ENCODE measurements at regions not wholly inside any gene's neighbourhood (a gene's known extent, or its start where the extent isn't known, plus 50 kb on each side); places are given as distances from the start of the nearest gene placed in this dataset.

DNA sequence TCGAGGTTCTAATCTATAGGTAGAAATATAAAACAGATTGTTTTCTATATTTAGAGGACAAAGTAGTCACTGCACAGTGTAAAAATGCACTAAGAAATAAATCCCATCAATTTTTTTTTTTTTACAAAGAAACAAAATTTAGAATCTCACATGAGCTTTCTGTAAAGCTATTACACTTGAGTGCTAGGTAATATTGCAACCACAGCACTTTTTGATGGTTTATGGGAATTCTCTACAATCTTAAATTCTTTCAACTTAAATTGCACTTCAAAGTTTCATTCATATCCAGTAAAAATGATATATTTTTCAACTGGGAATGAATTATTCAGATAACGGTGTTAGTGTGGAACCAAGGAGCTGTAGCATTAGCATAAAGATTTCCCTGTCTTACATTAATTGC, 1035.4 kb downstream of the SQOR start:
- no peak overlapping the region for H2BK5ac ChIP-seq (ENCODE audit: insufficient read length, low read length)
- no peak overlapping the region for H4K5ac ChIP-seq (ENCODE audit: insufficient read length, low read depth, low read length)
- no peak overlapping the region for H3K9ac ChIP-seq (ENCODE audit: extremely low read depth, insufficient read length, low read length)
- Mint-ChIP-seq H3K36me3 (ENCODE audit: insufficient read depth in 1 of 3, low read depth in 3 of 3) (no peaks in the 10 kb centered on the region), H3K27me3 (ENCODE audit: low read depth) (no peaks in the 10 kb centered on the region), H3K27ac (no peak overlapping the region), H3K4me1 (no peaks in the 10 kb centered on the region), H3K9me3 (no peaks in the 10 kb centered on the region), H3K4me3 (no peak overlapping the region)
- H3K4me1 ChIP-seq (ENCODE audit: insufficient read depth, low read length), result no peaks in the 10 kb centered on the region
- no peak overlapping the region for H2BK12ac ChIP-seq (ENCODE audit: insufficient read length, low read depth, low read length)
- no peak overlapping the region for H4K91ac ChIP-seq (ENCODE audit: insufficient read length, low read depth, low read length)
- no peaks in the 10 kb centered on the region for H3K79me1 ChIP-seq (ENCODE audit: insufficient read depth, low read depth, low read length, poor library complexity, severe bottlenecking)
- H3K23me2 ChIP-seq (ENCODE audit: insufficient read length, low read depth, low read length, poor library complexity, severe bottlenecking), result no peaks in the 10 kb centered on the region
- no peak overlapping the region for H3K23ac ChIP-seq (ENCODE audit: insufficient read length, low read depth, low read length)
- H3K4ac ChIP-seq (ENCODE audit: low read depth, low read length), result no peak overlapping the region
- no peak overlapping the region for H2BK15ac ChIP-seq (ENCODE audit: low read depth, low read length)
- no peak overlapping the region for H3K56ac ChIP-seq (ENCODE audit: insufficient read length, low read depth, low read length)
- H2BK120ac ChIP-seq (ENCODE audit: low read depth, low read length, poor library complexity, severe bottlenecking), result no peak overlapping the region
- H2AFZ ChIP-seq (ENCODE audit: low read length), result no peak overlapping the region
- H3K4me2 ChIP-seq (ENCODE audit: insufficient read depth, insufficient read length, low read length), result no peak overlapping the region
- H3K18ac ChIP-seq (ENCODE audit: insufficient read length, low read depth, low read length), result no peak overlapping the region
- no CpG with 5 or more reads among the region's 2 CpGs for WGBS (ENCODE audit: extremely low coverage, insufficient read length, low lambda C conversion rate)
- H3K27me3 ChIP-seq (ENCODE audit: insufficient read depth, low read length), result no peaks in the 10 kb centered on the region
- no peaks in the 10 kb centered on the region for H4K20me1 ChIP-seq (ENCODE audit: control insufficient read depth, insufficient read depth, insufficient read length)
- no peak overlapping the region for H3K27ac ChIP-seq (ENCODE audit: insufficient read length, low read depth, low read length)
- TF ChIP-seq, protein P1, sequence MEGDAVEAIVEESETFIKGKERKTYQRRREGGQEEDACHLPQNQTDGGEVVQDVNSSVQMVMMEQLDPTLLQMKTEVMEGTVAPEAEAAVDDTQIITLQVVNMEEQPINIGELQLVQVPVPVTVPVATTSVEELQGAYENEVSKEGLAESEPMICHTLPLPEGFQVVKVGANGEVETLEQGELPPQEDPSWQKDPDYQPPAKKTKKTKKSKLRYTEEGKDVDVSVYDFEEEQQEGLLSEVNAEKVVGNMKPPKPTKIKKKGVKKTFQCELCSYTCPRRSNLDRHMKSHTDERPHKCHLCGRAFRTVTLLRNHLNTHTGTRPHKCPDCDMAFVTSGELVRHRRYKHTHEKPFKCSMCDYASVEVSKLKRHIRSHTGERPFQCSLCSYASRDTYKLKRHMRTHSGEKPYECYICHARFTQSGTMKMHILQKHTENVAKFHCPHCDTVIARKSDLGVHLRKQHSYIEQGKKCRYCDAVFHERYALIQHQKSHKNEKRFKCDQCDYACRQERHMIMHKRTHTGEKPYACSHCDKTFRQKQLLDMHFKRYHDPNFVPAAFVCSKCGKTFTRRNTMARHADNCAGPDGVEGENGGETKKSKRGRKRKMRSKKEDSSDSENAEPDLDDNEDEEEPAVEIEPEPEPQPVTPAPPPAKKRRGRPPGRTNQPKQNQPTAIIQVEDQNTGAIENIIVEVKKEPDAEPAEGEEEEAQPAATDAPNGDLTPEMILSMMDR (conservative IDR thresholded peaks at IDR 0.05), result no peak
- no peaks in the 10 kb centered on the region for H3K9me3 ChIP-seq (ENCODE audit: control insufficient read depth, low read depth, low read length)
- no peak overlapping the region for H3K14ac ChIP-seq (ENCODE audit: insufficient read depth, low read length)
- no peak overlapping the region for H2BK20ac ChIP-seq (ENCODE audit: low read depth, low read length, poor library complexity, severe bottlenecking)
- H2AK5ac ChIP-seq (ENCODE audit: insufficient read length, low read length), result no peak overlapping the region
- DNase-seq, result no peak
- no peak overlapping the region for H4K8ac ChIP-seq (replicated peaks; ENCODE audit: insufficient read length, low read depth, low read length)
- H3T11ph ChIP-seq (ENCODE audit: low read length), result no peak overlapping the region
- H3K79me2 ChIP-seq (ENCODE audit: insufficient read depth, low read length), result no peaks in the 10 kb centered on the region

Measured in H9 (cell line).